GM21529 (cell line): ENCODE measurements at regions not wholly inside any gene's neighbourhood (a gene's known extent, or its start where the extent isn't known, plus 50 kb on each side); places are given as distances from the start of the nearest gene placed in this dataset.

Experiments used
- ATAC-seq: cut with Tn5 transposase; IDR thresholded peaks from one replicate; pipeline ENCODE4 v1.9.1; 2021; ENCODE audit not compliant: unreplicated experiment

- ATAC-seq = no peak
These were observed 97.9 kb downstream of the MAFB start for GRCh38 chr20:40591119-40591518.

- ATAC-seq = no peak
These were observed 99.5 kb downstream of the MAFB start for GRCh38 chr20:40589581-40589980.

GRCh38 chr20:40588891-40589290 lies 100.1 kb downstream of the MAFB start:
- ATAC-seq = no peak

GRCh38 chr20:40587038-40587437 lies 102.0 kb downstream of the MAFB start:
- ATAC-seq = no peak

- no peak for ATAC-seq
These were observed 104.8 kb downstream of the MAFB start for GRCh38 chr20:40584130-40584809.

GRCh38 chr20:40583636-40584035 lies 105.4 kb downstream of the MAFB start:
- no peak for ATAC-seq

GRCh38 chr20:40583205-40583604 lies 105.8 kb downstream of the MAFB start:
- ATAC-seq = no peak

- ATAC-seq = no peak
These were observed 106.5 kb downstream of the MAFB start for GRCh38 chr20:40582531-40582930.

- ATAC-seq = no peak
These were observed 109.3 kb downstream of the MAFB start for GRCh38 chr20:40579701-40580100.

GRCh38 chr20:40578961-40579360 lies 110.1 kb downstream of the MAFB start:
- no peak for ATAC-seq

GRCh38 chr20:40575851-40576250 lies 113.2 kb downstream of the MAFB start:
- no peak for ATAC-seq

- no peak for ATAC-seq
These were observed 116.8 kb downstream of the MAFB start for GRCh38 chr20:40572251-40572650.

GRCh38 chr20:40571639-40572038 lies 117.4 kb downstream of the MAFB start:
- no peak for ATAC-seq

GRCh38 chr20:40568200-40568599 lies 120.8 kb downstream of the MAFB start:
- ATAC-seq = no peak

GRCh38 chr20:40565682-40566040 lies 123.4 kb downstream of the MAFB start:
- ATAC-seq = no peak

GRCh38 chr20:40565001-40565681 lies 123.9 kb downstream of the MAFB start:
- no peak for ATAC-seq

- ATAC-seq = no peak
These were observed 125.6 kb downstream of the MAFB start for GRCh38 chr20:40563296-40563950.

GRCh38 chr20:40562031-40562430 lies 127.0 kb downstream of the MAFB start:
- ATAC-seq = no peak

- ATAC-seq = no peak
These were observed 127.8 kb downstream of the MAFB start for GRCh38 chr20:40561187-40561586.

- no peak for ATAC-seq
These were observed 130.8 kb downstream of the MAFB start for GRCh38 chr20:40558212-40558611.

GRCh38 chr20:40551125-40551530 lies 137.9 kb downstream of the MAFB start:
- no peak for ATAC-seq

- ATAC-seq = no peak
These were observed 141.4 kb downstream of the MAFB start for GRCh38 chr20:40547483-40548091.
